PFSK-1 (cell line): ENCODE measurements at regions not wholly inside any gene's neighbourhood (a gene's known extent, or its start where the extent isn't known, plus 50 kb on each side); places are given as distances from the start of the nearest gene placed in this dataset.

ENCODE experiments used
- FOXP2 ChIP-seq: optimal IDR thresholded peaks from 2 replicates; pipeline ENCODE3; 2011; ENCODE audit warnings: borderline replicate concordance, control low read depth, inconsistent platforms; ENCODE audit not compliant: insufficient read depth; ENCODE audit errors: extremely low read length, extremely low read depth
- POLR2AphosphoS5 ChIP-seq: IDR thresholded peaks from 2 replicates; pipeline ENCODE4 v1.6.1; 2012; ENCODE audit warnings: low read depth, mild to moderate bottlenecking, control low read depth, low read length, moderate library complexity
- REST ChIP-seq, 2 experiments: IDR thresholded peaks; 2 replicates each; pipeline versions ENCODE4 v1.6.1 to v1.8.0; 2011 to 2012; ENCODE audit warnings: low read depth in 2 of 2, low read length in 2 of 2, control low read depth in 1 of 2, inconsistent platforms in 1 of 2, mild to moderate bottlenecking in 1 of 2, moderate library complexity in 1 of 2; ENCODE audit not compliant: insufficient read depth in 1 of 2
- SIN3A ChIP-seq: IDR thresholded peaks from 2 replicates; pipeline ENCODE4 v1.6.1; 2012; ENCODE audit warnings: mild to moderate bottlenecking, low read length, moderate library complexity, borderline replicate concordance; ENCODE audit not compliant: insufficient read depth
- TAF1 ChIP-seq: IDR thresholded peaks from 2 replicates; pipeline ENCODE4 v1.6.1; 2012; ENCODE audit warnings: low read length, control low read depth, borderline replicate concordance; ENCODE audit not compliant: insufficient read depth

- TF ChIP-seq REST (IDR thresholded peaks at IDR 0.05; ENCODE audit: insufficient read depth in 1 of 2, low read depth in 2 of 2, low read length in 2 of 2) (no peak), FOXP2 (no peak), SIN3A (no peak), POLR2AphosphoS5 (no peak), TAF1 (no peak)
Measured at GRCh38 chr18:73296686-73297085, 428.9 kb upstream of the NETO1 start.

- no peak for TF ChIP-seq REST (IDR thresholded peaks at IDR 0.05; ENCODE audit: insufficient read depth in 1 of 2, low read depth in 2 of 2, low read length in 2 of 2)
Measured at GRCh38 chr18:73292156-73292555, 424.4 kb upstream of the NETO1 start.

GRCh38 chr18:73288813-73289212, 421.0 kb upstream of the NETO1 start:
- no peak for TF ChIP-seq FOXP2
- TF ChIP-seq SIN3A, result no peak
- no peak for TF ChIP-seq POLR2AphosphoS5

GRCh38 chr18:73286584-73286983, 418.8 kb upstream of the NETO1 start:
- no peak for TF ChIP-seq FOXP2
- no peak for TF ChIP-seq SIN3A

- TF ChIP-seq FOXP2 (no peak), SIN3A (no peak), POLR2AphosphoS5 (no peak), REST (IDR thresholded peaks at IDR 0.05; ENCODE audit: insufficient read depth in 1 of 2, low read depth in 2 of 2, low read length in 2 of 2) (no peak), TAF1 (no peak)
Measured at GRCh38 chr18:73283788-73284187, 416.0 kb upstream of the NETO1 start.

GRCh38 chr18:73283032-73283431, 415.2 kb upstream of the NETO1 start:
- TF ChIP-seq TAF1, result no peak
- TF ChIP-seq FOXP2, result no peak
- no peak for TF ChIP-seq POLR2AphosphoS5
- TF ChIP-seq SIN3A, result no peak
- TF ChIP-seq REST (IDR thresholded peaks at IDR 0.05; ENCODE audit: insufficient read depth in 1 of 2, low read depth in 2 of 2, low read length in 2 of 2), result no peak
